Activated CD4-positive, alpha-beta memory T cell treated with anti-CD3 and anti-CD28 coated beads for 36 hours (primary cell): ENCODE measurements at regions not wholly inside any gene's neighbourhood (a gene's known extent, or its start where the extent isn't known, plus 50 kb on each side); places are given as distances from the start of the nearest gene placed in this dataset.
"Not testable (repeated sequence)": the region's sequence is repeated elsewhere in the genome, so short reads cannot be mapped to it uniquely, and the experiment has no call there.

ENCODE experiments used
- CTCF ChIA-PET: fragments of 350-600 bp; sonication (Branson Sonifier 250); formaldehyde crosslinking; loops from one replicate; lab custom pipeline; 2021; ENCODE audit warnings: antibody characterized with exemption, inconsistent platforms; lab: Charles Lee
- POLR2A ChIA-PET: fragments of 350-600 bp; sonication (Branson Sonifier 250); formaldehyde crosslinking; loops from one replicate; lab custom pipeline; 2021; ENCODE audit warnings: antibody characterized with exemption; lab: Charles Lee
- DNase-seq: peaks from one replicate; pipeline ENCODE4 v3.0.0-alpha.2; 2020
- H3K27ac Mint-ChIP-seq: one replicate; pipeline ENCODE4 v1.8.0; 2021; ENCODE audit warnings: mixed read lengths
- H3K27me3 Mint-ChIP-seq: one replicate; pipeline ENCODE4 v1.8.0; 2021; ENCODE audit warnings: mixed read lengths
- H3K36me3 Mint-ChIP-seq: one replicate; pipeline ENCODE4 v1.8.0; 2021; ENCODE audit warnings: mixed read lengths
- H3K4me1 Mint-ChIP-seq: one replicate; pipeline ENCODE4 v1.8.0; 2021; ENCODE audit warnings: low read depth, mixed read lengths
- H3K4me3 Mint-ChIP-seq: one replicate; pipeline ENCODE4 v1.8.0; 2021; ENCODE audit warnings: mild to moderate bottlenecking, mixed read lengths
- H3K9me3 Mint-ChIP-seq: one replicate; pipeline ENCODE4 v1.8.0; 2021; ENCODE audit warnings: mixed read lengths
- intact Hi-C: fragments of 100-400 bp; cut with micrococcal nuclease; formaldehyde crosslinking; loops from one replicate; pipeline ENCODE4 v1.15.1; 2023

GRCh38 chrX:63233013-63233412 lies 118.1 kb downstream of the SPIN4 start:
- H3K36me3 Mint-ChIP-seq, H3K4me3 Mint-ChIP-seq, H3K4me1 Mint-ChIP-seq, H3K9me3 Mint-ChIP-seq, H3K27ac Mint-ChIP-seq, CTCF ChIA-PET, H3K27me3 Mint-ChIP-seq, POLR2A ChIA-PET, DNase-seq, intact Hi-C loops: not testable (repeated sequence)

- H3K4me3 Mint-ChIP-seq, H3K4me1 Mint-ChIP-seq, CTCF ChIA-PET, H3K27ac Mint-ChIP-seq, H3K36me3 Mint-ChIP-seq, DNase-seq, H3K9me3 Mint-ChIP-seq, POLR2A ChIA-PET, intact Hi-C loops, H3K27me3 Mint-ChIP-seq: not testable (repeated sequence)
These were observed 132.9 kb downstream of the SPIN4 start for GRCh38 chrX:63218202-63218601.

- H3K27me3 Mint-ChIP-seq, POLR2A ChIA-PET, H3K4me3 Mint-ChIP-seq, CTCF ChIA-PET, H3K27ac Mint-ChIP-seq, DNase-seq, H3K9me3 Mint-ChIP-seq, H3K36me3 Mint-ChIP-seq, H3K4me1 Mint-ChIP-seq, intact Hi-C loops: not testable (repeated sequence)
These were observed 133.6 kb downstream of the SPIN4 start for GRCh38 chrX:63217549-63217948.

- POLR2A ChIA-PET, result not testable (repeated sequence)
These were observed 141.5 kb downstream of the SPIN4 start for GRCh38 chrX:63209645-63210044.

GRCh38 chrX:63209128-63209527 lies 142.0 kb downstream of the SPIN4 start:
- H3K4me3 Mint-ChIP-seq, H3K9me3 Mint-ChIP-seq, CTCF ChIA-PET: not testable (repeated sequence)

More at GRCh38 chrX:63209645-63210044, 141.5 kb downstream of the SPIN4 start:
- H3K27me3 Mint-ChIP-seq, intact Hi-C loops, H3K9me3 Mint-ChIP-seq, H3K4me3 Mint-ChIP-seq, DNase-seq, H3K36me3 Mint-ChIP-seq, CTCF ChIA-PET, H3K27ac Mint-ChIP-seq, H3K4me1 Mint-ChIP-seq: not testable (repeated sequence)

GRCh38 chrX:63204266-63205074 lies 146.7 kb downstream of the SPIN4 start:
- H3K27ac Mint-ChIP-seq, CTCF ChIA-PET, intact Hi-C loops, H3K4me3 Mint-ChIP-seq, H3K9me3 Mint-ChIP-seq, POLR2A ChIA-PET, H3K4me1 Mint-ChIP-seq, H3K36me3 Mint-ChIP-seq, H3K27me3 Mint-ChIP-seq, DNase-seq: not testable (repeated sequence)

More at GRCh38 chrX:63209128-63209527, 142.0 kb downstream of the SPIN4 start:
- H3K27ac Mint-ChIP-seq, POLR2A ChIA-PET, intact Hi-C loops, H3K4me1 Mint-ChIP-seq, H3K27me3 Mint-ChIP-seq, H3K36me3 Mint-ChIP-seq, DNase-seq: not testable (repeated sequence)

GRCh38 chrX:63201987-63202386 lies 149.1 kb downstream of the SPIN4 start:
- CTCF ChIA-PET, H3K27me3 Mint-ChIP-seq, H3K36me3 Mint-ChIP-seq, H3K27ac Mint-ChIP-seq, POLR2A ChIA-PET, H3K4me3 Mint-ChIP-seq, H3K9me3 Mint-ChIP-seq, DNase-seq, intact Hi-C loops, H3K4me1 Mint-ChIP-seq: not testable (repeated sequence)

GRCh38 chrX:63198693-63199092 lies 152.4 kb downstream of the SPIN4 start:
- DNase-seq, result not testable (repeated sequence)

GRCh38 chrX:63192366-63193041 lies 158.6 kb downstream of the SPIN4 start:
- POLR2A ChIA-PET, H3K9me3 Mint-ChIP-seq, CTCF ChIA-PET, H3K4me3 Mint-ChIP-seq, DNase-seq, H3K4me1 Mint-ChIP-seq, H3K27me3 Mint-ChIP-seq, H3K36me3 Mint-ChIP-seq, H3K27ac Mint-ChIP-seq, intact Hi-C loops: not testable (repeated sequence)

More at GRCh38 chrX:63198693-63199092, 152.4 kb downstream of the SPIN4 start:
- H3K27me3 Mint-ChIP-seq, H3K36me3 Mint-ChIP-seq, H3K4me1 Mint-ChIP-seq, H3K4me3 Mint-ChIP-seq, POLR2A ChIA-PET, intact Hi-C loops, CTCF ChIA-PET, H3K27ac Mint-ChIP-seq, H3K9me3 Mint-ChIP-seq: not testable (repeated sequence)

- peaks cover 2% of the 10 kb centered on the region for H3K9me3 Mint-ChIP-seq
- H3K27ac Mint-ChIP-seq, result no peak overlapping the region
- ChIA-PET CTCF (no interaction called here), POLR2A (no interaction called here)
- intact Hi-C loops, result no loop called here
- no peaks in the 10 kb centered on the region for H3K36me3 Mint-ChIP-seq
- DNase-seq, result no peak
- no peaks in the 10 kb centered on the region for H3K4me1 Mint-ChIP-seq
- no peak overlapping the region for H3K4me3 Mint-ChIP-seq
- H3K27me3 Mint-ChIP-seq, result no peaks in the 10 kb centered on the region
These were observed 165.0 kb downstream of the SPIN4 start for GRCh38 chrX:63186137-63186536.

GRCh38 chrX:63179852-63180251 lies 171.3 kb downstream of the SPIN4 start:
- H3K27me3 Mint-ChIP-seq, H3K4me1 Mint-ChIP-seq, DNase-seq, H3K36me3 Mint-ChIP-seq, H3K27ac Mint-ChIP-seq, POLR2A ChIA-PET, intact Hi-C loops, H3K9me3 Mint-ChIP-seq, CTCF ChIA-PET, H3K4me3 Mint-ChIP-seq: not testable (repeated sequence)

- H3K4me3 Mint-ChIP-seq, H3K4me1 Mint-ChIP-seq, POLR2A ChIA-PET, DNase-seq, H3K27me3 Mint-ChIP-seq, H3K9me3 Mint-ChIP-seq, intact Hi-C loops, H3K27ac Mint-ChIP-seq, H3K36me3 Mint-ChIP-seq, CTCF ChIA-PET: not testable (repeated sequence)
These were observed 174.6 kb downstream of the SPIN4 start for GRCh38 chrX:63176578-63176977.
